Superior temporal gyrus (tissue), 1 donor: ENCODE measurements at regions not wholly inside any gene's neighbourhood (a gene's known extent, or its start where the extent isn't known, plus 50 kb on each side); places are given as distances from the start of the nearest gene placed in this dataset.
"Not testable (repeated sequence)": the region's sequence is repeated elsewhere in the genome, so short reads cannot be mapped to it uniquely, and the experiment has no call there.

Experiments
- DNase-seq: peaks from one replicate; pipeline ENCODE4 v3.0.0-alpha.2; 2016; ENCODE audit errors: extremely low spot score

GRCh38 chr3:192033246-192033645 is 572.3 kb downstream of the PYDC2 start:
- no peak for DNase-seq

DNA sequence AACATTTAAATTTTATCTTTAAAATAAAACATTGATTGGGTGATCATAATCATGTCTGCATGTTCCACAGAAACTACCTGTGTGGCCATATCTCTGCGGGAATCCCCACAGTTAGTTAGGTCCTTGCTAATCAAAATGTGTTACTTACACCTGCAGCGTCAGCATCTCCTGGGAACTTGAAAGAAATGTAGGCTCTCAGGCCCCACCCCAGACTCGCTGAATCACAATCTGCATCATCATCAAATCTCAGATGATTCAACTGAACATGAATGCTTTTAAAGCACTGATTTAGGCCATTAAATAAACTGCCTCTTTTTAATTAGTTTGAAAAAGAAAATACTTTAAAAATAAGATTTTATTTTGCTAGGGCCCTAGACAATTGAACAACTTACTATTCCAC is 577.8 kb downstream of the PYDC2 start:
- DNase-seq: no peak

- no peak for DNase-seq
Measured at GRCh38 chr3:192039593-192039992, 578.6 kb downstream of the PYDC2 start.

- no peak for DNase-seq
Measured at GRCh38 chr3:192040282-192041043, 579.5 kb downstream of the PYDC2 start.

DNA sequence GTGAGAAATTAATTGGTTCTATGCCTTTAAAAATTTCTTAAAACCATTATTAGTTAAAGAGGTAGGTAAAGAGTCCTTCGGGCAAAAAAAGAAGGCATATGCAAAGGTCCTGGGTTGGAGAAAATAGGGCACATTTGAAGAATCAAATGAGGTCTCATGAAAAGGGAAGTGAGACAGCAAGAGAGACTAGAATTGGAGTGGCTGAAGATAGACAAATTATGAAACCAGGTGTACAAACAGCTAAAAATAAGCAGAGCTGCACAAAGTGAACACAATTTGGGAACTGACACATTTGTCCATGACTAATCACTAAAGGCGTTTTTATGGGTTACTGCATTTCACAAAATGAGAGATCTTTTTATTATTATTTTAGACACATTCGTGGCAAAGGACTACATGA is 581.2 kb downstream of the PYDC2 start:
- DNase-seq: no peak

DNA sequence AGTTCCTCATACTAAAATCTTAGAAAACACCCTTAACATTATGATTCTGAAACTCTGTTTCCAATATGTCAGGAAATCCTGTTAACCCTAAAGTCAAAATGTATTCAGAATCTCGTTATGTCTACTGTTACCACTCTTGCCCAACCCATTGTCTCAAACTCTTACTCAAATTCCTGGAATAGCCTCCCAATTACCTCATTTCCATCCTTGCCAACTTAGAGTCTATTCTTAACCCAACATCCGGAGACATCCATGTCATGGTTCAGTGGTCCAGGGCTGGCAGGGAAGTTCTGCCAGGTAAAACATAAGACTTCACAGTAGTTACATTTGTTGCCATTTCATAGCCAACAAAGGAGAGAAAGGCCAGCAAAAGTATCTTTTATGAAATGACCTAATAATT is 593.9 kb downstream of the PYDC2 start:
- DNase-seq: no peak

DNA sequence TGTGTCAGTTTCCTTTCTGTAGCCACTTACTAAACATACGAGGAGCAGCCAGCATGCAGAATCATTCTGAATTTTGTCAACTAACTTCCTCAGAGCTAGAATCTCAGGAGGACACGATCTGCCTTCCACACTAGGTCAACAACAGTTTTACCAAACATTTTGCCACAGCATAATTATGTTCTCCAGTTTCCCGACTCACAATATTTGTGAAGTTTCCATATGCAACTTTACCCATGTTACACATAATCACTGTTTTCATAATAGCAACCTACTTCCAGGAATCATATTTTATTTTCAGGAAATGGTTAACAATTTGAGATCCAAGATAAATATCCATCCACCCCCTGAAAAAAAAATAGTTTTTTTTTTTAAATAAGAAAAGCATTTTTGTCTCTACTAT is 595.0 kb downstream of the PYDC2 start:
- no peak for DNase-seq

DNA sequence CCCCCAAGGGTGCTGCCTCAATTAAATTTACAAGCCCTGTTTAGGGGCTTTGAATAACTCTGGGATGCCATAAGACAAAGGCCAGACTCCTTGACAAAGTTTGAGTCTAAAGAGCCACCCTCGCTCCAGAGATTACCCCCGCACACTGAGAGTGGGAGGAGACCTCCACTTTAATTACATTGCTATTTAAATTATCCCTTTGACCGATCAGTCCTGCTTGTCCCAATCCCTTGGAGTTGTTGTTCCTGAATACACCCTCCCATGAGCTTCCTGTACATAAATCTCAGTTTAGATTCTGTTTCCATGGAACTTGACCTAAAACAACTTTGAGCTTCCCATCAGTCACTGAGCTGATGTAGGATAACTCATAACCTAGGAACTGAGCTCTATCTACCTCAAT is 596.3 kb downstream of the PYDC2 start:
- no peak for DNase-seq

GRCh38 chr3:192060160-192060781 is 599.3 kb downstream of the PYDC2 start:
- DNase-seq: no peak

DNA sequence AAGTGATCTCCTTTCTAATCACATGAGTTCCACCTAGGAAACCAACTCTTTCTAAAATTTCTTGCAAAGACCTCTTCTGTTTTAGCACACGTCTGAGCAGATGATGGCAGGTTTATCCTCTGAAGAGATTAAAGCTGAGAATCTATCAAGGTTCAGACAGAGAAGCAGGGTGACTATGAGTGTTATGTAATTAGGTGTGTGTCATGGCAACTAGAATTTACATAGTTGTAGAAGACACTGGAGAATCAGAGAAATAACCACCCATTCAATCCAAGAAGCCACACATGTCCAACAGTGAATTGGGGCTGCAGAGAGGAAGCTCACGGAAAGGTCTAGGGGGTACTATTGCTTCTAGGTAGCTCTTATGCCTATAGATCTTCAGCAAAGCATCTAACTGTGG is 600.5 kb downstream of the PYDC2 start:
- no peak for DNase-seq

- no peak for DNase-seq
Measured at GRCh38 chr3:192062186-192062585, 601.2 kb downstream of the PYDC2 start.

- no peak for DNase-seq
Measured at GRCh38 chr3:192063570-192063969, 602.6 kb downstream of the PYDC2 start.

GRCh38 chr3:192064959-192065358 is 604.0 kb downstream of the PYDC2 start:
- no peak for DNase-seq

- not testable (repeated sequence) for DNase-seq
Measured at GRCh38 chr3:192066253-192066652, 605.3 kb downstream of the PYDC2 start.

DNA sequence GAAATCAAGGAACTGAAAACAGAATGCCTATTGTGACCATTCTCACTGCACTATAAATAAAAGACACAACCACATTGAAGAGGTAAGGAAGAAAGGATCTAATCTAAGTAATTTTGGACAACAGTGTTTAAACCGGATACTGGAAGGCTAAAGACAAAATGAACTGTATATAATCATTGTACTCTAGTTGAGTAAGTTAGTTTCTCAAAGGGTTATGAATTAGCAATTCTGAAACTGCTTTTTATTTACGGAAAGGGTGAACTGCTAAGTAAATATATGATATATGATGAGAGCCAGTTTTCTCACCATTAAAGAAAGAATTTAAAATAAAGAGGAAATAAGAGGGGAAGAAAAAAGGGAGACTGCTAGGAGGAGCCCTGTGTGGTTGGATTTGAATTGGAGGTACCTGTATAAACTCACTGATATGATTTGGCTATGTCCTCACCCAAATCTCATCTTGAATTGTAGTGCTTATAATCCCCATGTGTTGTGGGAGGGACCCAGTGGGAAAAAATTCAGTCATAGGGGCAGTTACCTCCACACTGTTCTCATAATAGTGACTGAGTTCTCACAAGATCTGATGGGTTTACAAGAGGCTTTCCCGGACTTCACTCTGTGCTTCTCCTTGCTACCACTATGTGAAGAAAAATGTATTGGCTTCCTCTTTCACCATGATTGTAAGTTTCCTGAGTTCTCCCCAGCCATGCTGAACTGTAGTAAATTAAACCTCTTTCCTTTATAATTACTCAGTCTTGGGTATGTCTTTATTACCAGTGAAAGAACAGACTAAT is 607.7 kb downstream of the PYDC2 start:
- DNase-seq: no peak

DNA sequence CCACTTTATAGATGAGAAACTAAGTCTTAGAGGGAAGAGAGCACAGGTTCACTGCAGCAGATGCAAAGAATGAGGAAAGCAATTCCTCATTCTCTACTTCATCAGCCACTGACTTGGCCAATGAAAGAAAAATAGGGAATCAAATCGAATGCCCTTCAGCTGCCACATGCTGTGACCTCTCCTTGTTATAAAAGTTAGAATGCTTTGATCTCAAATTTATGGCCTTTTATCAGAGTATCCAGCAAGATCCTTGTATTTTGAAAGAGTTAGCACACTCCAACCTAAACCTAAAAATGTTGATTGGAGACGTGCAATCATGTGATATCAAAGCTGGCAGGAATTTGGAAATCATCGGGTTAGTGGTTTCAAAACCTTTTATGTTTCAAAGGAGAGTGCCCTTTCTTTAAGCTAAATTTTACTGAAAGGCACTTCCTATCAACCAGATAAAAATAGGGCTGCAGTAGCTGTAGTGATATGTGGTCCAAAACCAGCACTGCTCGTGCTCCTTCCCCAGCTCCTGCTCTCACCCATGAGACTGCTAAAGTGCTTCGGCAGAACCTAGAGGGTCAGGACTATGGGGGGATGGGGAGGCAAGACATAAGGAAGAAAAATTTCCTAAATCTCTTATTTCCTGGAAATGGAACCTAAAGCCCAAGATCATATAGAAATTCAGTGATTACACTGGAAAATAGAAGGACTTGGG is 617.0 kb downstream of the PYDC2 start:
- DNase-seq: no peak

- DNase-seq: no peak
Measured at GRCh38 chr3:192079098-192079497, 618.1 kb downstream of the PYDC2 start.

DNA sequence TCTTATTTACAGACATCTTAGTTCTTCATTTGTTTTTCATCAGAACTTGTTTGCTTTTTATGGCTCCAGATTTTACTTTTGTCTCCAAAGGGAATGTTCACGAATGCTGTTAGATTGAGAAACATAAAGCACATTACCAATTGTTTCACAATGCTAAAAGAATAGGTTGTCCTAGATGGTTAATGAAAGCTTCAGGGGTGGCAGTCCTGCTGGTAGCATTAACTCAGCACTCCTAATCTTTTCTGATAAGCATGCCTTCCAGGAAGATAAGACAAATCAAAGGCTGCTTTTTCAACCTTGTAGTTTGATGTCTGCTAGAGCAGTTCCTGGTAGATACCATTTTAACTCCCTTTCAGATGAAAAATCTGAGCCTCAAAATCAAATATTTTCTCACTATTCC is 619.4 kb downstream of the PYDC2 start:
- no peak for DNase-seq

GRCh38 chr3:192082730-192083660 is 622.0 kb downstream of the PYDC2 start:
- DNase-seq: no peak
